Heart left ventricle (tissue), 16 donors: ENCODE measurements at regions not wholly inside any gene's neighbourhood (a gene's known extent, or its start where the extent isn't known, plus 50 kb on each side); places are given as distances from the start of the nearest gene placed in this dataset.

Experiments
- ATAC-seq, 4 donors: fragments of 200-7000 bp; cut with Tn5 transposase; one replicate each; pipeline ENCODE4 v1.9.1; 2020 to 2022; ENCODE audit warnings: moderate library complexity in 4 of 4, mild to moderate bottlenecking in 3 of 4, moderate number of reproducible peaks in 1 of 4
- DNase-seq, 5 donors: peaks; one replicate each; pipeline ENCODE4 v3.0.0-alpha.2; 2020
- H3K27ac ChIP-seq, 12 donors: fragments of 200-600 bp; sonication (generic) in 4 of 12; one replicate each; pipeline versions ENCODE4 v1.5.0 to v1.8.0; 2016 to 2022; ENCODE audit warnings: mild to moderate bottlenecking in 2 of 12
- H3K27me3 ChIP-seq, 9 donors: fragments of 200-600 bp; sonication (generic) in 2 of 9; one replicate each; pipeline versions ENCODE4 v1.5.1 to v1.8.0; 2016 to 2022; ENCODE audit warnings: mild to moderate bottlenecking in 3 of 9
- H3K36me3 ChIP-seq, 9 donors: fragments of 200-600 bp; sonication (generic) in 2 of 9; one replicate each; pipeline versions ENCODE4 v1.5.0 to v1.8.0; 2018 to 2022; ENCODE audit warnings: mild to moderate bottlenecking in 2 of 9
- H3K4me1 ChIP-seq, 12 donors: fragments of 200-600 bp; sonication (generic) in 4 of 12; one replicate each; pipeline versions ENCODE4 v1.5.0 to v1.8.0; 2016 to 2022; ENCODE audit warnings: mild to moderate bottlenecking in 3 of 12
- H3K4me3 ChIP-seq, 12 donors: fragments of 200-600 bp; sonication (generic) in 4 of 12; one replicate each; pipeline versions ENCODE4 v1.5.0 to v1.8.0; 2017 to 2022; ENCODE audit warnings: mild to moderate bottlenecking in 9 of 12, moderate library complexity in 4 of 12
- H3K9me3 ChIP-seq, 12 donors: fragments of 200-600 bp; sonication (generic) in 4 of 12; one replicate each; pipeline versions ENCODE4 v1.5.0 to v1.8.0; 2016 to 2022; ENCODE audit warnings: mild to moderate bottlenecking in 1 of 12
- CTCF ChIP-seq, 12 donors: fragments of 200-600 bp; sonication (generic) in 4 of 12; IDR thresholded peaks; one replicate each; pipeline versions ENCODE4 v1.5.0 to v1.8.0; 2018 to 2022; ENCODE audit warnings: antibody characterized with exemption in 12 of 12, mild to moderate bottlenecking in 5 of 12
- POLR2A ChIP-seq, 2 donors: fragments of 450-650 bp; IDR thresholded peaks; one replicate each; pipeline ENCODE4 v1.6.1; 2017; ENCODE audit warnings: antibody characterized with exemption in 2 of 2, mild to moderate bottlenecking in 2 of 2, moderate library complexity in 2 of 2
- WGBS, 4 donors: extraction: QIAGEN DNeasy Blood & Tissue Kit in 2 of 4; methylation state at CpG; one replicate each; pipeline versions ENCODE4 v1.1.5 to v1.1.7; 2013 to 2018; 5-methylcytosine and 5-hydroxymethylcytosine counted together
- intact Hi-C, 10 donors: fragments of 100-400 bp; cut with DNase I; formaldehyde crosslinking; loops; one replicate each; pipeline versions ENCODE4 v1.11.1 to v1.14.2; 2022
- donor health status: ischemic (EF 13 %, LVEDD 7.1; RV severe dilation, severe dysfunction).
- donor health status: healthy with polysubstance abuse.
- donor health status: DM: no; HTN: yes; CAD: no.
- donor health status: DM: no; HTN: no; CAD: no.
- donor health status: ischemic (EF 25% LVEDD 6.9; RV normal size, moderate dysfunction).
- donor health status: ischemic (EF 25% LVEDD 5.7; RV mildly dilated, moderate dysfunction).
- donor health status: healthy.
- donor health status: DM: yes; HTN: yes; CAD: no.
- donor health status: ischemic (EF 35%, LVEDD 5.7; RV mildly dilated, moderate dysfunction).
- donor health status: nonischemic (EF 11% LVEDD 7.7; RV severe dilation, severe dysfunction).
- donor health status: DM: yes; HTN: yes; CAD: no.
- donor health status: PGD.
- donor health status: ischemic (EF 29% LVEDD 5.4; RV normal size, mild dysfunction).
- donor health status: nonischemic (EF 23%, LVEDD 6.1; RV moderate dilation, normal function).

DNA sequence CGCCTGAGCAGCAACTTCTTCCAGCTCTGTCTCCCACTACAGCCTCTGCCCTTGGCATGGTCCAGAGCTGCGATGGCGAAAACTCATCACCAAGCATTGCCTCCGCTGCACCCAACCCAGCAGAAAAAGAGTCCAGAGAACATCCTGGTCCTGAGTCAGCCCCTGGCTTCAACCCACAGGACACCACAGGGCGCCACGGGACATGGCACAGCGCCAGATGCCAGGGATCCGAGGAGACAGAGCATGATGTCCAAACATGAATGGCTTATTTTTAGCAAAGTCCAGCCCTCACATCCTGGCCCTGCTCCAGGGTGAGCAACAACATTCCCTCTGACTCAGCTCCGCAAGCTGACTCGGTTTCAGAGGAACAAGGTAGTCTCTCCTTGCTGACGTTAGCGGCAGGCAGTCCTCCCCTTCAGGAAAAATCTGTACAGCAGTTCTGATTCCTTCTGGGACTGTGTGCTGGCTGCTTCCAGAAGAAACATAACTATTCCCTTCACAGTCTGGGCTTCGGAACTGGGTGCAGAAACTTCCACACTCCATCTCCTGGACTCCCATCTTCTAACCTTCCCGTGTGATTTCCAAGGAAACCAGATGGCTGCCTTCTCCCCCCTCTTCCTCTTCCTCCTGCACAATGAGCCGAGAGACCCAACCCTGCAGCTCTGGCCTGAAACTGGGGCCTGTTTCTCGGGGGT lies 131.3 kb downstream of the TOMM20 start:
- no peaks in the 10 kb centered on the region for H3K9me3 ChIP-seq
- H3K4me3 ChIP-seq, result peak overlapping the region in 7 of 12 donors; percentile 6 to 28 (median 18)

DNA sequence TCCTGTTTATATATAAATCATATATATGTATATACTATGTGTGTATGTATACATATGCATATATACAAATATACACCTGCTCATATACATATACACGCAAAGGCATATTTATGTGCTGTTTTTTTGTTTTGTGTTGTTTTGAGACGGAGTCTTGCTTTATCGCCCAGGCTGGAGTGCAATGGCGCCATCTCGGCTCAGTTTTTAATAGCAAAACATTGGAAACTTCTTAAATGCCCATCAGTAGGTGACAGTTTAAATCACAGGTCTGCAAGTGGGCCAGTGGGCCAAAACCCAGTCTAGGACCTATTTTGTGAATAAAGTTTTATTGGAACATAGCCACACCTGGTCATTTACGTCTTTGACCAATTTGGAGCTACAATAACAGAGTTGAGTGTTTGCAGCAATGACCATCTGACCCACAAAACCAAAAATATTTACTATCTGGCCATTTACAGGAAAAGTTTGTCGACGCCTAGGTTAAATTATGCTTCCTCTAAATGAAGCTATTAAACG lies 132.3 kb downstream of the TOMM20 start:
- intact Hi-C loops, result loop anchor here (2.0 to 10.0 kb wide), 16 partner anchors 48 to 502 kb away; partner anchors contain the start of gene IRF2BP2 (in 3 of the 10)
- no peak for DNase-seq
- Histone ChIP-seq H3K4me1 (peaks cover 8 to 32% (median 26%) of the 10 kb centered on the region in 12 donors), H3K27ac (peak overlapping the region; percentile 88 to 98 (median 93)), H3K4me3 (no peak overlapping the region), H3K36me3 (no peaks in the 10 kb centered on the region), H3K9me3 (no peaks in the 10 kb centered on the region), H3K27me3 (no peaks in the 10 kb centered on the region)
- no peak for ATAC-seq
- WGBS, 4 donors, result 83 to 87% (median 85%) methylated on average over 9 of the region's 9 CpGs
- TF ChIP-seq CTCF (IDR thresholded peaks at IDR 0.05), result no peak
- no peak for TF ChIP-seq POLR2A (IDR thresholded peaks at IDR 0.05)

More for the DNA sequence above, 131.3 kb downstream of the TOMM20 start:
- intact Hi-C loops, result loop anchor here (1.0 to 10.0 kb wide), 17 partner anchors 47 to 503 kb away; partner anchors contain the start of gene IRF2BP2 (in 3 of the 10)
- peak overlapping the region; percentile 88 to 98 (median 93) for H3K27ac ChIP-seq
- ATAC-seq (peak; percentile 94 to 96 (median 96)), DNase-seq (peak; percentile 95 to 100 (median 98))
- H3K36me3 ChIP-seq, result no peaks in the 10 kb centered on the region
- peaks cover 8 to 32% (median 26%) of the 10 kb centered on the region in 12 donors for H3K4me1 ChIP-seq
- no peaks in the 10 kb centered on the region for H3K27me3 ChIP-seq
- WGBS, 4 donors, result 3 to 13% (median 8%) methylated on average over 16 of the region's 16 CpGs
- TF ChIP-seq POLR2A (IDR thresholded peaks at IDR 0.05) (peak in 1 of 2 donors; percentile 62), CTCF (IDR thresholded peaks at IDR 0.05) (peak in 1 of 12 donors; percentile 18)

DNA sequence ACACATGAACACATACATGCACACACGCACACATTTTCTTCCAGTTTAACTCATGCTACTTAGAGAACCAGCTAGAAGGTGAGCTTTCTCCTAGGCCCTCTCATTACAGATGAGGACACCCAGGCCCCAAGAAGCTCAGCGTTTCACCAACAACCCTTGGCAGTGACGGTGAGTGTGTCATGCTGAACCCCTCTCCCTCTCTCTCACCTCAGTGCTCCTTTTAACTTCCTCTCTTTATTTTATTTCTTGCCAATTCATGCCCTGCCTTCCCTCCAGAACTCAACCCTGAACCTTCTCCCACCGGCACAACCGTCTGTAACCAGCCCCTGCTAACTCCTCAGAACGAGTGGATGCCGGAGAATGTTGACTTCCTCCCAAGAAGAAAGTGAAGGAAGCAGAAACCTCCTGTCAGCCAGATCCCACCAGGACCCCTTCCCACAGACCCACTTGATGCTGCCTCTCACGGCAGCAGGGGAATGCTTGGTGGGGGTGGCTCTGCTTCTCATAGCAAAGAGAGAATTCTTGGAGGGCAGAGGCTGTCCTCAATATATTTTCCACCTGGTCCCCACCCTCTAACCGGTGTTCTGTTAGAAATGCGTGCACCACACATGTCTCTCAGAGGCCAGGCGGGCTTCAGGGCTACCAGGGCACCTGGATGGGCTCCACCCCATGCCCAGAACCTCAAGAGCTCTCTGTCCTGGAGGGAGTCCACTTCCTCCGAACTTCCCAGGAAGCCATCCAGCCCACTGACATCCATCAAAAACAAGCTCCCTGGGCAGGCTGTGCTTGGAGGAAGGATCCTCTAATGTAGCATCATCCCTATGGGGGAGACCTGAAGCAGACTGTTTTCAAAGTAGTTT lies 134.0 kb downstream of the TOMM20 start:
- ATAC-seq, result no peak
- Histone ChIP-seq H3K27me3 (no peaks in the 10 kb centered on the region), H3K9me3 (no peaks in the 10 kb centered on the region), H3K4me3 (no peak overlapping the region), H3K4me1 (peaks cover 8 to 32% (median 26%) of the 10 kb centered on the region in 12 donors), H3K27ac (peak overlapping the region in 2 of 12 donors; percentile 23 to 33), H3K36me3 (no peaks in the 10 kb centered on the region)
- 71 to 79% (median 77%) methylated on average over 10 to 12 of the region's 12 CpGs for whole genome bisulfite sequencing, 4 donors
- DNase-seq, result no peak
- TF ChIP-seq CTCF (IDR thresholded peaks at IDR 0.05) (no peak), POLR2A (IDR thresholded peaks at IDR 0.05) (no peak)
- intact Hi-C loops, result loop anchor here in 9 of 10 donors (5.0 to 10.0 kb wide), 14 partner anchors 50 to 500 kb away; partner anchors contain the start of gene IRF2BP2 (in 3 of the 9)
